Astrocyte of the spinal cord (primary cell): ENCODE measurements at regions not wholly inside any gene's neighbourhood (a gene's known extent, or its start where the extent isn't known, plus 50 kb on each side); places are given as distances from the start of the nearest gene placed in this dataset.
"Not testable (repeated sequence)": the region's sequence is repeated elsewhere in the genome, so short reads cannot be mapped to it uniquely, and the experiment has no call there.

Experiments
- DNase-seq: peaks from one replicate; pipeline ENCODE4 v3.0.0; 2011; ENCODE audit warnings: low read depth, low spot score
- H3K4me3 ChIP-seq: 2 replicates; pipeline ENCODE4 v1.5.1; 2011; ENCODE audit warnings: low read depth, mild to moderate bottlenecking, low read length, moderate library complexity
- CTCF ChIP-seq: IDR thresholded peaks from 2 replicates; pipeline ENCODE4 v1.5.1; 2012; ENCODE audit warnings: low read depth, mild to moderate bottlenecking, low read length, inconsistent platforms
- in situ Hi-C: cut with HindIII; loops from 2 replicates; pipeline ENCODE4 v1.10.0; 2017; ENCODE audit warnings: low sequenced_read_pairs

GRCh38 chr1:29758781-29759499 lies 522.6 kb downstream of the PTPRU start:
- in situ Hi-C loops = no loop called here
- no peak overlapping the region for H3K4me3 ChIP-seq
- TF ChIP-seq CTCF = no peak
- DNase-seq = no peak

GRCh38 chr1:29757866-29758780 lies 521.8 kb downstream of the PTPRU start:
- DNase-seq = no peak
- no peak overlapping the region for H3K4me3 ChIP-seq
- in situ Hi-C loops = no loop called here
- no peak for TF ChIP-seq CTCF

- DNase-seq = no peak
- in situ Hi-C loops = no loop called here
- TF ChIP-seq CTCF = no peak
- H3K4me3 ChIP-seq = no peak overlapping the region
Observed at GRCh38 chr1:29756901-29757725, 520.8 kb downstream of the PTPRU start.

- H3K4me3 ChIP-seq = no peak overlapping the region
- DNase-seq = no peak
- in situ Hi-C loops = no loop called here
- TF ChIP-seq CTCF = no peak
Observed at GRCh38 chr1:29756498-29756897, 520.2 kb downstream of the PTPRU start.

- no peak for DNase-seq
- H3K4me3 ChIP-seq = no peak overlapping the region
- TF ChIP-seq CTCF = no peak
- in situ Hi-C loops = no loop called here
Observed at GRCh38 chr1:29756085-29756484, 519.8 kb downstream of the PTPRU start.

- DNase-seq, H3K4me3 ChIP-seq, in situ Hi-C loops: not testable (repeated sequence)
Observed at GRCh38 chr1:29755412-29756015, 519.2 kb downstream of the PTPRU start.
